Parathyroid adenoma (tissue), 2 donors: ENCODE measurements at regions not wholly inside any gene's neighbourhood (a gene's known extent, or its start where the extent isn't known, plus 50 kb on each side); places are given as distances from the start of the nearest gene placed in this dataset.

ENCODE experiments used
- H2AFZ ChIP-seq: fragments of 300-600 bp; sonication (generic); one replicate; pipeline ENCODE4 v1.7.0; 2017; ENCODE audit warnings: antibody characterized with exemption, mild to moderate bottlenecking
- H3K27ac ChIP-seq: fragments of 300-600 bp; sonication (generic); one replicate; pipeline ENCODE4 v1.7.0; 2017
- H3K27me3 ChIP-seq: fragments of 300-600 bp; sonication (generic); one replicate; pipeline ENCODE4 v1.7.0; 2017; ENCODE audit warnings: low read length; ENCODE audit not compliant: control insufficient read depth, insufficient read depth
- H3K36me3 ChIP-seq: fragments of 300-600 bp; sonication (generic); one replicate; pipeline ENCODE4 v1.7.0; 2017; ENCODE audit warnings: low read length; ENCODE audit not compliant: control insufficient read depth, insufficient read depth
- H3K4me1 ChIP-seq: fragments of 300-600 bp; sonication (generic); one replicate; pipeline ENCODE4 v1.7.0; 2017; ENCODE audit warnings: control low read depth
- H3K4me2 ChIP-seq: fragments of 300-600 bp; sonication (generic); one replicate; pipeline ENCODE4 v1.7.0; 2017; ENCODE audit warnings: low read length
- H3K4me3 ChIP-seq: fragments of 300-600 bp; sonication (generic); one replicate; pipeline ENCODE4 v1.7.0; 2017; ENCODE audit warnings: low read depth, low read length
- H3K79me2 ChIP-seq: fragments of 300-600 bp; sonication (generic); one replicate; pipeline ENCODE4 v1.7.0; 2017; ENCODE audit warnings: control low read depth
- H3K9ac ChIP-seq: fragments of 300-600 bp; sonication (generic); one replicate; pipeline ENCODE4 v1.7.0; 2017; ENCODE audit warnings: mild to moderate bottlenecking
- H3K9me3 ChIP-seq: fragments of 300-600 bp; sonication (generic); one replicate; pipeline ENCODE4 v1.7.0; 2017; ENCODE audit warnings: low read length; ENCODE audit not compliant: control insufficient read depth
- TF ChIP-seq, protein P1 (sequence below): fragments of 300-600 bp; sonication (generic); IDR thresholded peaks from one replicate; pipeline ENCODE4 v1.7.0; 2017; ENCODE audit warnings: antibody characterized with exemption, mild to moderate bottlenecking
- donor health status: primary hyperparathyroidism.

GRCh38 chr17:70922268-70922667 lies 752.9 kb downstream of the KCNJ2 start:
- Histone ChIP-seq H3K4me1 (no peaks in the 10 kb centered on the region), H3K4me2 (no peak overlapping the region), H3K36me3 (no peaks in the 10 kb centered on the region), H3K79me2 (no peaks in the 10 kb centered on the region), H3K27me3 (no peaks in the 10 kb centered on the region), H3K4me3 (no peak overlapping the region), H2AFZ (no peak overlapping the region), H3K9ac (no peak overlapping the region), H3K9me3 (no peaks in the 10 kb centered on the region), H3K27ac (no peak overlapping the region)
- TF ChIP-seq, protein P1, sequence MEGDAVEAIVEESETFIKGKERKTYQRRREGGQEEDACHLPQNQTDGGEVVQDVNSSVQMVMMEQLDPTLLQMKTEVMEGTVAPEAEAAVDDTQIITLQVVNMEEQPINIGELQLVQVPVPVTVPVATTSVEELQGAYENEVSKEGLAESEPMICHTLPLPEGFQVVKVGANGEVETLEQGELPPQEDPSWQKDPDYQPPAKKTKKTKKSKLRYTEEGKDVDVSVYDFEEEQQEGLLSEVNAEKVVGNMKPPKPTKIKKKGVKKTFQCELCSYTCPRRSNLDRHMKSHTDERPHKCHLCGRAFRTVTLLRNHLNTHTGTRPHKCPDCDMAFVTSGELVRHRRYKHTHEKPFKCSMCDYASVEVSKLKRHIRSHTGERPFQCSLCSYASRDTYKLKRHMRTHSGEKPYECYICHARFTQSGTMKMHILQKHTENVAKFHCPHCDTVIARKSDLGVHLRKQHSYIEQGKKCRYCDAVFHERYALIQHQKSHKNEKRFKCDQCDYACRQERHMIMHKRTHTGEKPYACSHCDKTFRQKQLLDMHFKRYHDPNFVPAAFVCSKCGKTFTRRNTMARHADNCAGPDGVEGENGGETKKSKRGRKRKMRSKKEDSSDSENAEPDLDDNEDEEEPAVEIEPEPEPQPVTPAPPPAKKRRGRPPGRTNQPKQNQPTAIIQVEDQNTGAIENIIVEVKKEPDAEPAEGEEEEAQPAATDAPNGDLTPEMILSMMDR: no peak

DNA sequence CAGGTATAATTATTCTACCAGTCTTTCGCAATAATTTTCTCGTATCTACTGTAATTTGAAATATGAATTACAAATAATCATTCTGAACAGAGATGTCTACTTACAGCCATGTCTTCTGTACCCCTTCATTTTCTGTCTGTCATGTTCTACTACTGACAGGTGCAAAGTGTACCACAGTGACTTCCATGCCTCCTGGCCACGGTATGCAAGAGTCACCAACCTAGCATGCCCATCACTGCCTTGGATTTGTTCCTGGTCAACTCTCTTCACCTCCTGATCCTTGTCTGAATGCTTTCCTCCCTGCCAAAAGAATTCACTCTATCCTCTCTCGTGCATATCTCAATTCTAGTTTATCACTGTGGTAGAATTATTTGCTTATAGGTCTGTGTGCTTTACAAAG lies 755.4 kb downstream of the KCNJ2 start:
- TF ChIP-seq, protein P1: no peak
- Histone ChIP-seq H3K27me3 (no peaks in the 10 kb centered on the region), H3K79me2 (no peaks in the 10 kb centered on the region), H2AFZ (no peak overlapping the region), H3K27ac (no peak overlapping the region), H3K9me3 (no peaks in the 10 kb centered on the region), H3K4me3 (no peak overlapping the region), H3K9ac (no peak overlapping the region), H3K4me1 (no peaks in the 10 kb centered on the region), H3K36me3 (no peaks in the 10 kb centered on the region), H3K4me2 (no peak overlapping the region)

- H2AFZ ChIP-seq: no peak overlapping the region
- no peaks in the 10 kb centered on the region for H3K79me2 ChIP-seq
- H3K27ac ChIP-seq: no peak overlapping the region
- no peaks in the 10 kb centered on the region for H3K27me3 ChIP-seq
- no peaks in the 10 kb centered on the region for H3K4me1 ChIP-seq
- H3K9me3 ChIP-seq: no peaks in the 10 kb centered on the region
- TF ChIP-seq, protein P1: no peak
- no peak overlapping the region for H3K9ac ChIP-seq
- H3K36me3 ChIP-seq: no peaks in the 10 kb centered on the region
- H3K4me3 ChIP-seq: no peak overlapping the region
- no peak overlapping the region for H3K4me2 ChIP-seq
Measured at GRCh38 chr17:70929226-70929625, 759.9 kb downstream of the KCNJ2 start.

DNA sequence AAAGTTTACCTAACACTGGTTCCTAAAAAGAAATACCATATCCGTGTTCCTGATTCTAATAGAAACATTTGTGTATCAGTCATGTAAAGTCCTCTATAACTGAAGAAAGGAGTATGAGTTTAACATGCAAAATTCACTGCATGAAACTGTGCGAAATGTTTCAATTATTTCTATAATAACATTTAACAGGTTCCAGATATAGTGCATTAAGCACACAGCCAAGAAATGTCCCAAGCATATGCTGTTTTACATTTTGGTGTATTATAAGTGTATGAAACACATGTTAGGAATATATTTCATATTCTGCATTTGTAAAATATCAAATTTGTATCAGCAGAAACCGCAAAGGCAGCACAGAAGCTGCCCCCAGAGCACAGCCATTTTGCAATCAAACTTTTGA lies 764.9 kb downstream of the KCNJ2 start:
- Histone ChIP-seq H3K4me1 (no peaks in the 10 kb centered on the region), H3K4me2 (no peak overlapping the region), H3K36me3 (no peaks in the 10 kb centered on the region), H3K4me3 (no peak overlapping the region), H2AFZ (no peak overlapping the region), H3K79me2 (no peaks in the 10 kb centered on the region), H3K9me3 (no peaks in the 10 kb centered on the region), H3K9ac (no peak overlapping the region), H3K27ac (no peak overlapping the region), H3K27me3 (no peaks in the 10 kb centered on the region)
- TF ChIP-seq, protein P1: no peak

DNA sequence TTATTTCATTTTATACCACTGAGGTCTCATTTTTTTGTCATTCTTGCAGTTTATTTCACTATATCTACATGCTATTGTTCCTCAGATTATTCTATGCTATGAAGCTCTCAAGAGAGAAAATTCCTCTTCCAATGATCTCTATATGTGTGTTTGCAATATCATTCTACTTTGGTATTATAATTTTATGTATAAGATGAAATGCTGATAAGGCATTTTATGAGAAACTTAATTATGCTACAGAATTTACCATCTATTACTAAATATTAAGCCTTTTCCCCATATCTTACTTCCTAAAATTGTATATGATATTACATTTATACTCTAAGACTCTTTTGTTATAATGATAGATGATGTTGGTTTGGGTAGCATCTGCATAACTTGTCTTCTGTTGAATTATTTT lies 765.5 kb downstream of the KCNJ2 start:
- H3K36me3 ChIP-seq: no peaks in the 10 kb centered on the region
- H3K4me3 ChIP-seq: no peak overlapping the region
- H3K27ac ChIP-seq: no peak overlapping the region
- H2AFZ ChIP-seq: no peak overlapping the region
- H3K4me2 ChIP-seq: no peak overlapping the region
- H3K27me3 ChIP-seq: no peaks in the 10 kb centered on the region
- no peak overlapping the region for H3K9ac ChIP-seq
- no peaks in the 10 kb centered on the region for H3K4me1 ChIP-seq
- TF ChIP-seq, protein P1: no peak
- no peaks in the 10 kb centered on the region for H3K79me2 ChIP-seq
- no peaks in the 10 kb centered on the region for H3K9me3 ChIP-seq
